LoVo (cell line): ENCODE measurements at regions not wholly inside any gene's neighbourhood (a gene's known extent, or its start where the extent isn't known, plus 50 kb on each side); places are given as distances from the start of the nearest gene placed in this dataset.

Source experiments
- DNase-seq: peaks from one replicate; pipeline ENCODE4 v3.0.0-alpha.2; 2016; ENCODE audit warnings: low spot score

- no peak for DNase-seq
Measured at GRCh38 chr5:8241076-8241475, 372.1 kb downstream of the MTRR start.

- no peak for DNase-seq
Measured at GRCh38 chr5:8241558-8241957, 372.6 kb downstream of the MTRR start.

DNA sequence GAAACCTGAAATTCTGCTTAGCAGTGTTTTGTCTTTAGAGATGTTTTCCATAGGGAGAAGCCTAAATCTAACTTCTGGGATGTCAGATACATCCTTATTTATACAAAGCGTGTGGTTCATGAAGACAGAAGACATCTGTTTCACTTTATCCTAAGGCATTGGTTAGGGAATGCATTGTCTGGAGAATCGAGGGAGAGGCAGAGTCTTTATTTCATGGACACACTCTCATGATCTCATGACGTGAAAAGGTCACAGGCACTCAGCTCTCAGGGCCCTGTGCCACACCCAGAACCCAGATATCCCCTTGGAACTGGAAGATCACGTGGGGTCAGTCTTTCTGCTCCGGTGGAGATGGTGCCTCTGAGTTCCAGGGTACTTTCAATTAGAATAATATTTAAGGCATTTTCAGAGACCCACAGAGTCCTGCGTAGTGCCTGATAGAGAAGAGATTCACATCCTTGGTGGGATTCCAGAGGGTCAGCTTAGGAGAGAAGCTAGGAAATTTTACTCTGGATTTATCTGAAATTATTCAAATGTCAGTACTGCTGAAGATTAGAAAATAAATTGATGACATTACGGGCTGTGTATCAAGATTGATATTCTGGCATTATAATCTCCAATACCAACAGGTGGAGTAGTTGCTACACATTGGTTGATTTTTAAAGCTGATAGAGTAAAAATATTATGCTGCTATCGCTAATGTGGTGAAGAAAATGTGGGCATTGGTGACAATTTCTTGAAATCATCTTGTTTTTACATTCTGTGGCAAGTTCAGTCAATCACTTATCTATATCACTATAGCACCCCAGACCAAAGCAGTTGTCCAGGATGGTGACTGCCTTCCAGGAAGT, 378.3 kb downstream of the MTRR start:
- no peak for DNase-seq

- no peak for DNase-seq
Measured at GRCh38 chr5:8253376-8253775, 384.4 kb downstream of the MTRR start.

- no peak for DNase-seq
Measured at GRCh38 chr5:8254674-8255073, 385.7 kb downstream of the MTRR start.

DNA sequence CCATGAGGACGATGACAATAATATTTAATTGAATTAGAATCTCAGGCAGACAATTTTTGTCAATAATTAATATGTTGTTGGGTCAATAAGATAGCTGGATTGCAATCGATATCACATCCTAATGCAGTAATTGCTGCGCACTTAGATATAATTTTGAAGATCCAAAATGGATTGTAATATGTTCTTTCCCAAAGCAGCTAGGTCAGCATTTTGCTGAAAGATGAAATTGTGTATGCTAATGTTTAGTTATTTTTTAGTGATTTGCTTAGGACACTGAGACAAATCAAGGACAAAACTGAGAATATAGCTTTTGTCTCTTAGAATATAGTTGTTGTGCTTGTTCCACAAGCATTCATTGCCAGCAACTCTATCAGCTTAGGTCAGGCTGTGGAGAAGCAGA, 389.9 kb downstream of the MTRR start:
- DNase-seq: no peak

GRCh38 chr5:8270246-8270645, 401.3 kb downstream of the MTRR start:
- DNase-seq: no peak

DNA sequence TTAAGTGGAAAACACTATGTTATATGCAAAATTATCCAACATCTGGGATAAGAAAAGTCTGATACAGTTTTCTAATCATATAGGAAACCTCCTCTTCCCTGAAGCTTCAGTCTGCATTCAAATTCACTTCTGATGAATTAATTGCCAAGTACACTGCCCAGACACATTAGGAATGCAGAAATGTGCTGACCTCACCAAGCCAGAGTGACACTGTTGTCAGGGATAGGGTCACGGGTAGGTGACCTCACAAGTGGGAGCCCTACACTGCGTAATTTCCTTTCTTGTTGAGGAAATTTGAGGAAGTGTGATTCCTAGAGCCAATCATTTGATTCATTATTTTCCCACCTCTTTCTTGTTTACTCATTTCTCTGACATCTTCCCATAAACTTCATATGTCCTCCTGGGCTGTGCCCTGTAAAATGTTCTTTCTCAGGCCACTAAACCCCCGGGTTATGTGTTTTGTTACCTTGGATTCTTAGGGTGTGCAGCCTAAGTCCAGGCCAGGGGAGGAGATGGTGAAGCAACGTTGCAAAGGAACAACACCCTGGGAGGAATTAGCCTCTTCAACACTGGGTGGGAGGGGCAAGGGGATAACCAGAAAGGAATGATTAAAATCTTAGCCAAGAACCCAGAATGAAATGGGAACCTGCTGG, 411.9 kb downstream of the MTRR start:
- no peak for DNase-seq

DNA sequence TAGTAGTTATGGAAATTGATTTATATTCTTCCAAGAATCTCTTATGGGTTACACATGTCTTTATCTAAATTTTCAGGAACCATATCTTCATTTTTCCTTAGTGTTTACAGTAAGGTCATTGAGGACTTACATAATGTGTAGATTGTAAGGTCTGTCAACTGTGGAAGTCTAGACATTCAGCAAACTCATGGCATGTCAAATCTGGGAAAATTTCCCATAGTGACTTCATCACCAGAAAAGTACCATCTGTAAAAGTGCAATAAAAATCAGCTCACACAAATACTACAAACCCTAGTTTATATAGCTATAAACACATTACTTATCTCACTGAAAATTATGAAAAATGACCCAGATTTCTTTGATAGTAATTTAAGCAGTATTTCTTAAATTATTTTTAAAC, 419.4 kb downstream of the MTRR start:
- no peak for DNase-seq

- no peak for DNase-seq
Measured at GRCh38 chr5:8288897-8289516, 420.1 kb downstream of the MTRR start.

DNA sequence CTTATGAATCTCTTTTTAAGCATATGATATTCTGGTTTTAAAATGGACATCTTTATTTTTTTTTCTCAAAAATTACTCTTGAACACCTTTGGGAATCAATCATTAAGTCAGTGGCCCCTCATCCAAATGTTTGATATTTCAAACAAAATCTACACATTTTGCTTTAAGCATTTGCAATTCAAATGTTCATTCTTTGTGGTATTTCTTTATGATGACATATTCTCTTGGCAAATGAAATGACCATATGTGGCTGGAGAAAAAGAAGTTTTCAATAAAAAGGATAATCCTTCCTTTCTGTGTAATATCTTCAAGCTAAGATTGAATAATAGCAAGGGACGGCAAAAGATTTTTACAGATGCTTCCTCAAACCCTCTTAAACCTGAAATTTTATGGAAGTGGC, 420.8 kb downstream of the MTRR start:
- DNase-seq: no peak

DNA sequence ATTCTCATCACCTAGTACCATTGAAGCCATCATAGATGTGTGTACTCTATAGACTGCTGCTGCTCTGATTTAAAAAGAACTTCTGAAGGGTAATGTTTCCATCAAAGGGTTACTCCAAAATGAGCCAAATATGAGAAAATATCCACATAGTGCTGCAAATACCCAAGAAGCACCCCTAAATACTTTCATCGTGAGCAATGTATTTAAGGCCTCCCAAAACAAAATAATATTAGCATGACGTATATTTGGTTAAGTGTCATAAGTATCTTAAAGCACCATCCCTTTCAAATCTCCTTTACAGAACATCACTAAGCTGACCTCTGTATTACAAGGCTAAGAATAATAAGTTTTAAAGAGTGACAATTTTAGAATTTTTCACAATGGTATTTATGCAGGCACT, 421.8 kb downstream of the MTRR start:
- DNase-seq: no peak

GRCh38 chr5:8291641-8292040, 422.7 kb downstream of the MTRR start:
- DNase-seq: no peak

- DNase-seq: no peak
Measured at GRCh38 chr5:8295141-8295540, 426.2 kb downstream of the MTRR start.

GRCh38 chr5:8299716-8300115, 430.8 kb downstream of the MTRR start:
- no peak for DNase-seq

DNA sequence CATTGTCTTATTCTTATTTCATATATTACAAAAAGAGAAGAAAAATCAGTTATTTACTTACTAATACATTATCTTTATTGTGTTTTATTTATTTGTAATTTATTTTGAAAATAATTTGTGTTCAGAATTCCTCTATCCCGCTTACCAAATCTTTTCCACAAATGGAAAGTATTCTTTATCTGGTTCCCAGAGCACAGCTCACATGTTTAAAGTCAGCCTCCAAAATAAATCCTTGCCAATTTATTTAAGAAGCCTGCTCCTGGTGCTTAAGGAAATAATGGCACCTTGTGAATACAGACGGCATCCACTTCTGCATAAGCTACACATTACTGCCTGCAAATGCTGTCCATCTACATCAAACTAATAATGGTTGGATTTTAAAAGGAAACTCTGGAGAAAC, 435.4 kb downstream of the MTRR start:
- no peak for DNase-seq

- DNase-seq: no peak
Measured at GRCh38 chr5:8306288-8306896, 437.4 kb downstream of the MTRR start.

DNA sequence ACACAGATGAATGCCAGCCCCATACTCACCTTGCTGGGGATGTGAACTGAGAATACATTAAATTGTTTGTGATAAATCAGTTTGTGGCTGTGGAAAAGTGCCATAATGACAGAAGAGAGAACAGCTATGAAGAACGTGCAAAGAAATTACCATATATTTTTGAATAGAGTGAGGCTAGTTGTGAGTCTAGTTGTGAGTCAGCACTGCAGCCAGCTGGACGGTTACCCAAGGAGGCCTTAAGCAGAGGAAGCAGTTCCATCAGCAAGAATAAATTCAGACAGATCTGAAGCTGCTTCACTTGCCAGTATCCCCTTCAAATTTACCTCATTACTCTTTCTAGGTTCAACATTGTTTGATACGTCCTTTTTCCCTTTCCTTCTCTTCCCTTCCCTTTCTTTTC, 446.0 kb downstream of the MTRR start:
- DNase-seq: no peak

DNA sequence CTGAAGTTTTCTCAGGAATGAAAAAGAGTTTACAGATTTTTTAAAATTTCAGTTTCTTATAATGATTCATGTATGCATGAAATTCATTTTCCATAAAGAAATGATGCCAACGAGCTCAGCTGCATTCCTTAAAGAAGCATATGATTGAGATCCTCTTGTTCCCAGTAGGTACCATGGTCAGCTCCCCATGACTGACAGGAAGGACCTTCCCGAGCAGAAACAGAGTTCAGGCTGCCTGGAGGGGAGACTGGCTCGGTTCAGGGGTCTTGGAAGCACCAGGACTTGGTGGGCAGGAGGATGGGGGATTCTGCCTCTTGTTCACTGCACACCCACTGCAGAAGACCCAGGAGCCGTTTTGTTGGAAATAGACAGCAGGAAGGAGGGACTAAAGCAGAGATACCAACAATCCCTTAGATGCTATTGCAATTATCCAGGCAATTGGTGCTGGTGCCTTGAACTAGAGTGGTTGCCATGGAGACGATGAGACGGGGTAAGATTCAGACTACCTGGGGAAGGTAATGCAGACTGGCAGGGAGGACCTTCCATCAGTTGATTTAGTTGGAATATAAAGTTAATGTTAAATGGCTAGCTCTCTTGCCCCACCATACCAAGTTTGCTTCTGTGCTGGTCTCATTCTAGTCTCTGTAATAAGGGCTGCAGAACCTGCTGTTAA, 447.8 kb downstream of the MTRR start:
- no peak for DNase-seq

DNA sequence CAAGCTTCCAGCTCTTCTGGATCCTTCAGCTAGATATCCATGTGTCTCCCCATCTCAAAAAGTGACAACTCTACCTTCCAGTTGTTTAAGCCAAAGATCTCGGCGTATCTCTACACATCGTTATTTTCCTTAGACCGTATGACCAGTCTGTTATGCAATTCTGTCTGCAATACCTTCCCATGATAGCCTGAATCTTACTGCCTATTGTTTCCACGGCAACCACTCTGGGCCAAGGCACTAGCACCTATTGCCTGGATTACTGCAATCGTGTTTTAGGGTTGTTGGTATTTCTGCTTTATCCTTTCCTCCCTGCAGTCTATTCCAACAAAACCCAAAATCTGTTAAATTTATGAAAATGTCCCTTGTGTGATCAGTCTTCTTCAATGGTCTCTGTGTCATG, 448.4 kb downstream of the MTRR start:
- no peak for DNase-seq

DNA sequence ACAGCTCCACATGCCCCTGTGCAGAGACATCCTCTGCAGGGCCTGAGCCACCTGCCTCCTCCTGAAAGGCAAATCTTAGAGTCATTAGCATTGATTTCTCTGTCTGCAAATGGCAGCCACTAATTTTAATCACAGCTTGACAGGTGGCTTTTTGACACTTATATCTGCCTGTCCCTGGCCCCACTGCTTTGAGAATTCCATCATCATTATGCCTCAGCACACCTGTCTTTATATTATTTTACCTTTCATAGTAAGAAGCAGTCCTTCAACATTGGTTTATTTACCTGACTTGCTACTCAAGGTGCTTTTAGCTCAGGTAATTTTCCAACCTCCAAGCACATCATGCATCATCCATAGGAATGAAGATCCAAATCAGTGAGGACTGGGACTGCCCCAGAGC, 451.3 kb downstream of the MTRR start:
- DNase-seq: no peak

DNA sequence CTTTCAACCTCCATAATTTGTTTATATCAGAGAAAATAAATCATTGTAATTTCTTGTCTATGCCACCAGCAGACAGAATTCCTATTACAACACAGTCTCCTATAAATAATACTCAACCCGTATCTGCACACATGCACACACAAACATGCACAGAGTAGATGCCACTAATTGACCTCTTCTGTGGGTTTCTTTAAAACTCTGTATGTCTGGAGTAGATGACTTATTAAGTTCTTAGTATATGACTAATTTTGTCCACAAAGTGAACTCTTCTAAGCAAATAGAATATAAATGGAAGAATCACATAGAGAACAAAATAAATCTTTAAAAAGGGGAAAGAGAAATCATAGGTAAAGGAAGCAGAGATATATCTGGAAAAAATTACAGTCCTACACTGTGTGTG, 452.3 kb downstream of the MTRR start:
- DNase-seq: no peak
